Type B pancreatic cell (in vitro differentiated cells): ENCODE measurements at regions not wholly inside any gene's neighbourhood (a gene's known extent, or its start where the extent isn't known, plus 50 kb on each side); places are given as distances from the start of the nearest gene placed in this dataset.

Experiments used
- DNase-seq: peaks from one replicate; pipeline ENCODE4 v3.0.0; 2021; ENCODE audit warnings: mixed read lengths; ENCODE audit not compliant: unreplicated experiment; ENCODE audit errors: extremely low spot score
- H3K27ac Mint-ChIP-seq: 2 replicates; pipeline ENCODE4 v1.8.0; 2021; ENCODE audit warnings: mild to moderate bottlenecking, mixed read lengths
- H3K27me3 Mint-ChIP-seq: 2 replicates; pipeline ENCODE4 v1.8.0; 2021; ENCODE audit warnings: mixed read lengths
- H3K36me3 Mint-ChIP-seq: 2 replicates; pipeline ENCODE4 v1.8.0; 2021; ENCODE audit warnings: mixed read lengths
- H3K4me1 Mint-ChIP-seq: one replicate; pipeline ENCODE4 v1.8.0; 2021; ENCODE audit warnings: mixed read lengths; ENCODE audit not compliant: unreplicated experiment
- H3K4me3 Mint-ChIP-seq: 2 replicates; pipeline ENCODE4 v1.8.0; 2021; ENCODE audit warnings: mild to moderate bottlenecking, mixed read lengths
- H3K9me3 Mint-ChIP-seq: 2 replicates; pipeline ENCODE4 v1.8.0; 2021; ENCODE audit warnings: mixed read lengths
- TF ChIP-seq, protein P1 (sequence below): fragments of 200-600 bp; sonication (generic); conservative IDR thresholded peaks from 2 replicates; pipeline ENCODE4 v1.5.0; 2021; ENCODE audit warnings: antibody characterized with exemption, mild to moderate bottlenecking

DNA sequence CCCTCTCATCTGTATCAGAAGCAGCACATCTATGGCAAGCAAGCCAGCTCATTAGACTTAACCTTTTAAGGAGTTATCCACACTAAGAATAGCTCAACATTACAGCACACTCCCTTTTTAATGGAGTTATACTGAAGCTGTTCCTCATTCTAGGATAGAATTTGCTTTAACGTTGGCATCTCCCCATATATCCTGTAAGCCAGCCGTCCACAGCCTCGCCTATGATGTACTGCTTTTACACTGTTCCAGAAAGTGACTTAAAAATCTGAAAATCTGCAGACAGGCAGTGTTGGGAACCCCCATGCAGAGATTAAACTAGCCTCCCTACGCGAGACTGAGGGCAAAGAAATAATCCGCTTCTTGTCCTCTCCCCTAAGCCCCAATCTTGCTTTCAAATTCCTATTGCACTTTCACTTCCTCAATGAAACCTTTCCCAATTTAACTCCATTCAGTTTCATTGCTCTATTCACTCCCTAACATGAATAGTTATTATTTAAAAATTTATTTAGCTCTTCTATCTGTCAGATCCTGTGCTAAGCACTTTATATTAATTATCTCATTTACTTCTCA is 225.0 kb downstream of the BLID start:
- H3K4me3 Mint-ChIP-seq, result no peak overlapping the region
- peaks cover 38% of the 10 kb centered on the region for H3K4me1 Mint-ChIP-seq
- TF ChIP-seq, protein P1, sequence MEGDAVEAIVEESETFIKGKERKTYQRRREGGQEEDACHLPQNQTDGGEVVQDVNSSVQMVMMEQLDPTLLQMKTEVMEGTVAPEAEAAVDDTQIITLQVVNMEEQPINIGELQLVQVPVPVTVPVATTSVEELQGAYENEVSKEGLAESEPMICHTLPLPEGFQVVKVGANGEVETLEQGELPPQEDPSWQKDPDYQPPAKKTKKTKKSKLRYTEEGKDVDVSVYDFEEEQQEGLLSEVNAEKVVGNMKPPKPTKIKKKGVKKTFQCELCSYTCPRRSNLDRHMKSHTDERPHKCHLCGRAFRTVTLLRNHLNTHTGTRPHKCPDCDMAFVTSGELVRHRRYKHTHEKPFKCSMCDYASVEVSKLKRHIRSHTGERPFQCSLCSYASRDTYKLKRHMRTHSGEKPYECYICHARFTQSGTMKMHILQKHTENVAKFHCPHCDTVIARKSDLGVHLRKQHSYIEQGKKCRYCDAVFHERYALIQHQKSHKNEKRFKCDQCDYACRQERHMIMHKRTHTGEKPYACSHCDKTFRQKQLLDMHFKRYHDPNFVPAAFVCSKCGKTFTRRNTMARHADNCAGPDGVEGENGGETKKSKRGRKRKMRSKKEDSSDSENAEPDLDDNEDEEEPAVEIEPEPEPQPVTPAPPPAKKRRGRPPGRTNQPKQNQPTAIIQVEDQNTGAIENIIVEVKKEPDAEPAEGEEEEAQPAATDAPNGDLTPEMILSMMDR, result no peak
- DNase-seq, result no peak
- no peak overlapping the region for H3K27ac Mint-ChIP-seq
- peaks cover 9% of the 10 kb centered on the region for H3K9me3 Mint-ChIP-seq
- H3K36me3 Mint-ChIP-seq, result no peaks in the 10 kb centered on the region
- H3K27me3 Mint-ChIP-seq, result no peaks in the 10 kb centered on the region

DNA sequence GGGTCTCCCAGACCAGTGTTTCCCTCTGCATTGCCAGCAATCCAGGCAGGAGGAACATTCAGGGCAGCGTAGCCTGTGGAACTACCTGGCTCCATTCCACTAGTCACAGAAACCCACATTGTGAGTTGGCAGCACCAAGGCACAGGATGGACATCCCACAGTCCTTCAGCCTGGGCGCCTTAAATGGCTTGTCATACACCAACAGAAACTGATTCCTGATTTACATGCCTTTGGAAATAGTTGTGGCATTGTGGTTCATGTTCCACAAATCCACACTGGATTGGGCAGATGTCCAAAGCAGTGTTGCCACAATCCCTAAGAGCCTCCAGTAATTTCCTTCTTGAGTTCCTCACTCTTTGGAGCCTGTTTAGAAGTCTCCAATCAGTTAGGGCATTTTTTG is 225.6 kb downstream of the BLID start:
- TF ChIP-seq, protein P1, result no peak
- peaks cover 38% of the 10 kb centered on the region for H3K4me1 Mint-ChIP-seq
- no peak for DNase-seq
- H3K9me3 Mint-ChIP-seq, result peaks cover 4% of the 10 kb centered on the region
- H3K27ac Mint-ChIP-seq, result no peak overlapping the region
- H3K4me3 Mint-ChIP-seq, result no peak overlapping the region
- no peaks in the 10 kb centered on the region for H3K36me3 Mint-ChIP-seq
- no peaks in the 10 kb centered on the region for H3K27me3 Mint-ChIP-seq

DNA sequence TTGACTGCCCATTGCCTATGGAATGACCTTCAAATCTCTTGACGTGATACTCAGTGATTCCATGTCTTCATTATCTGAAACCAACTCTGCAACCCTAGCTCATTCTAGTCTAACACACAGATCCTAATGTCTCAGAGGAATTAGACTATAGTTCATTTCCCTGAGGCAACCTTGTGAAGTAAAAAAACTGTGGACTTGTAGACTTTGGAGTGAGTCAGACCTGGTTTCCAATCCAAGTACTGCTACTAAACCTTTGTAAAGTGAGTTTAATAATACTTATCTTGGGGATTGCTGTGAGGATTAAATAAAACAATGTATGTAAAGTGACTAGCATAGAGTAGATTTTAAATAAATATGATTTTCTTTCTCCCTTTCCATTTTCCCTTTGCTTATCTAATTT is 226.1 kb downstream of the BLID start:
- H3K4me1 Mint-ChIP-seq, result peaks cover 38% of the 10 kb centered on the region
- H3K27me3 Mint-ChIP-seq, result no peaks in the 10 kb centered on the region
- peaks cover 4% of the 10 kb centered on the region for H3K9me3 Mint-ChIP-seq
- no peak overlapping the region for H3K4me3 Mint-ChIP-seq
- TF ChIP-seq, protein P1, result no peak
- H3K36me3 Mint-ChIP-seq, result no peaks in the 10 kb centered on the region
- no peak overlapping the region for H3K27ac Mint-ChIP-seq
- no peak for DNase-seq

DNA sequence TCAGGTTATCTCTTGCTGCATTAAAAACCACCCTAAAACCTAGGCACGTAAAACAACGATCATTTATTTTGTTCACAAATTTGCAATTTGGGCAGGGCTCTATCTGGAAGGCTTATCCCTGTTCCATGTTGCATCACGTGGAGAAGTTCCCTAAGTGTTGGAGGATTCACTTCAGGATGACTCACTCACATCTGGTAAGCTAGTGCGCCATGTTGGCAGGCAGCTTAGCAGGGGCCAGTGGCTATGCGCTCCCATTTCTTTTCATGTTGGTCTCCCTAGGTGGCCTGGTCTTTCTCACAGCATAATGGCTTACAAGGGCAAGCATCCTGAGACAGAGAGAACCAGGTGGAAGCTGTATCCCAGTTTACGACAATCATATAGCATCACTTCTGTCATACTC is 226.8 kb downstream of the BLID start:
- H3K27me3 Mint-ChIP-seq, result no peaks in the 10 kb centered on the region
- peaks cover 38% of the 10 kb centered on the region for H3K4me1 Mint-ChIP-seq
- no peak overlapping the region for H3K27ac Mint-ChIP-seq
- H3K9me3 Mint-ChIP-seq, result peaks cover 4% of the 10 kb centered on the region
- TF ChIP-seq, protein P1, result no peak
- H3K36me3 Mint-ChIP-seq, result no peaks in the 10 kb centered on the region
- H3K4me3 Mint-ChIP-seq, result no peak overlapping the region
- no peak for DNase-seq

DNA sequence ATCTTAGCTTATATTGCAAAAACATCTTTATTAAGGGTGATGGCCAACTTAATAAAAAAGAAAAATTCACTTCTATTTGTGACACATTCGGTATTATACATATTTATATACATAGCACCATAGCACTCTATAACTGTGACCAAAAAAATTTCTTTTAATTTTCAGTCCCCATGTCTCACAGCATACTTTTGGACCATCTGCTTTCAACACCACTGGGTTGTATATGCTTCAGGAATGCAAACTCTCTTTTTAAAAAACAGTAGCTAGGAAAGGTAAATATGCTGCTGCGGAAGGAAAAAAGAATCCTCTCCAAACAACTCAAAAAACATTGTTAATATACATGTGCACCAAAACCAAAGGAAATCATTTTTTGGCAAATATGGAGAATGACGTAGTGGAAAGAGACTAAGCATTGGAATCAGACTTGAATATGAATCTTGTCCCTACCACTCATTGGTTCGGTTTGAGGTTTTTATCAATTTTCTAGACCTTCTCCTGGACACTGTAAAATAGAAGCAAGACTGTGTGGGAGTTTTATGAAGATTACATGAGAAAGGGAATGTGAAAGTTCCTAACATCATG is 227.9 kb downstream of the BLID start:
- Mint-ChIP-seq H3K27ac (no peak overlapping the region), H3K9me3 (peaks cover 4% of the 10 kb centered on the region), H3K4me3 (no peak overlapping the region), H3K36me3 (no peaks in the 10 kb centered on the region), H3K4me1 (peaks cover 38% of the 10 kb centered on the region), H3K27me3 (no peaks in the 10 kb centered on the region)
- no peak for DNase-seq
- TF ChIP-seq, protein P1, result no peak
